ENCODE measurements at regions not wholly inside any gene's neighbourhood (a gene's known extent, or its start where the extent isn't known, plus 50 kb on each side); places are given as distances from the start of the nearest gene placed in this dataset.

GRCh38 chr1:43039228-43040055 lies 80.8 kb upstream of the SLC2A1 start:
- DNase-seq (ENCODE audit: low spot score in 2 of 2): no peak
- no peak overlapping the region for H3K27ac ChIP-seq
- no peaks in the 10 kb centered on the region for H3K4me1 ChIP-seq
- H3K27me3 ChIP-seq: no peaks in the 10 kb centered on the region
- no peaks in the 10 kb centered on the region for H3K36me3 ChIP-seq
- intact Hi-C loops (cut with DNase I; ENCODE audit: low total_unique reads): loop anchor here (5.0 kb wide), 1 partner anchor 858 kb away; no protein-coding TSS in a partner anchor
- H3K9me3 ChIP-seq: no peaks in the 10 kb centered on the region
- no peak overlapping the region for H3K4me3 ChIP-seq
- TF ChIP-seq POLR2A (IDR thresholded peaks at IDR 0.05) (no peak), POLR2AphosphoS5 (IDR thresholded peaks at IDR 0.05) (no peak), CTCF (IDR thresholded peaks at IDR 0.05) (no peak)

- TF ChIP-seq POLR2A (IDR thresholded peaks at IDR 0.05) (no peak), POLR2AphosphoS5 (IDR thresholded peaks at IDR 0.05) (no peak)
- Histone ChIP-seq H3K36me3 (no peaks in the 10 kb centered on the region), H3K27ac (no peak overlapping the region), H3K9me3 (no peaks in the 10 kb centered on the region), H3K4me1 (no peaks in the 10 kb centered on the region), H3K27me3 (no peaks in the 10 kb centered on the region), H3K4me3 (no peak overlapping the region)
- DNase-seq (ENCODE audit: low spot score in 2 of 2): no peak
- intact Hi-C loops (cut with DNase I; ENCODE audit: low total_unique reads): loop anchor here (5.0 kb wide), 1 partner anchor 859 kb away; no protein-coding TSS in a partner anchor
Observed at GRCh38 chr1:43038232-43038935, 79.7 kb upstream of the SLC2A1 start.

- DNase-seq (ENCODE audit: low spot score in 2 of 2): no peak
Observed at GRCh38 chr1:43037466-43037865, 78.8 kb upstream of the SLC2A1 start.

GRCh38 chr1:43036932-43037331 lies 78.3 kb upstream of the SLC2A1 start:
- H3K4me3 ChIP-seq: no peak overlapping the region
- DNase-seq (ENCODE audit: low spot score in 2 of 2): no peak

More at GRCh38 chr1:43037466-43037865, 78.8 kb upstream of the SLC2A1 start:
- Histone ChIP-seq H3K36me3 (no peaks in the 10 kb centered on the region), H3K27ac (no peak overlapping the region), H3K9me3 (no peaks in the 10 kb centered on the region), H3K27me3 (no peaks in the 10 kb centered on the region), H3K4me1 (no peaks in the 10 kb centered on the region), H3K4me3 (no peak overlapping the region)
- intact Hi-C loops (cut with DNase I; ENCODE audit: low total_unique reads): loop anchor here (5.0 kb wide), 1 partner anchor 860 kb away; no protein-coding TSS in a partner anchor
- no peak for TF ChIP-seq POLR2AphosphoS5 (IDR thresholded peaks at IDR 0.05)
- no peak for TF ChIP-seq POLR2A (IDR thresholded peaks at IDR 0.05)
- TF ChIP-seq CTCF (IDR thresholded peaks at IDR 0.05): no peak

More at GRCh38 chr1:43036932-43037331, 78.3 kb upstream of the SLC2A1 start:
- Histone ChIP-seq H3K36me3 (no peaks in the 10 kb centered on the region), H3K4me1 (no peaks in the 10 kb centered on the region), H3K27ac (no peak overlapping the region), H3K27me3 (no peaks in the 10 kb centered on the region), H3K9me3 (no peaks in the 10 kb centered on the region)
- intact Hi-C loops (cut with DNase I; ENCODE audit: low total_unique reads): loop anchor here (5.0 kb wide), 1 partner anchor 860 kb away; no protein-coding TSS in a partner anchor
- TF ChIP-seq POLR2A (IDR thresholded peaks at IDR 0.05) (no peak), CTCF (IDR thresholded peaks at IDR 0.05) (no peak), POLR2AphosphoS5 (IDR thresholded peaks at IDR 0.05) (no peak)
